Body of pancreas (tissue), 4 donors: ENCODE measurements at regions not wholly inside any gene's neighbourhood (a gene's known extent, or its start where the extent isn't known, plus 50 kb on each side); places are given as distances from the start of the nearest gene placed in this dataset.
"Not testable (repeated sequence)": the region's sequence is repeated elsewhere in the genome, so short reads cannot be mapped to it uniquely, and the experiment has no call there.

ENCODE experiments used
- ATAC-seq: fragments of 150-250 bp; one replicate; pipeline ENCODE4 v1.9.1; 2016
- DNase-seq, 4 donors: peaks; one replicate each; pipeline ENCODE4 v3.0.0-alpha.2; 2019
- H3K27ac ChIP-seq, 4 donors: fragments of 200-600 bp; sonication (generic); 1 replicate in 3 of 4; 2 replicates in 1 of 4; pipeline versions ENCODE4 v1.5.1 to v1.6.1; 2016 to 2019; ENCODE audit warnings: mild to moderate bottlenecking in 1 of 4, mixed read lengths in 1 of 4, moderate library complexity in 1 of 4
- H3K27me3 ChIP-seq, 2 donors: fragments of 200-600 bp; sonication (generic); one replicate each; pipeline ENCODE4 v1.6.0; 2016; ENCODE audit warnings: mild to moderate bottlenecking in 1 of 2
- H3K36me3 ChIP-seq, 2 donors: fragments of 200-600 bp; sonication (generic); replicated peaks in 1 of 2; 2 replicates each; pipeline ENCODE4 v1.5.1; 2016; ENCODE audit warnings: low read depth in 2 of 2; ENCODE audit not compliant: insufficient read depth in 1 of 2
- H3K4me1 ChIP-seq: fragments of 200-600 bp; sonication (generic); one replicate; pipeline ENCODE4 v1.6.0; 2016
- H3K4me3 ChIP-seq, 2 donors: fragments of 200-600 bp; sonication (generic); 1 replicate in 1 of 2; 2 replicates in 1 of 2; pipeline ENCODE4 v1.5.1; 2016 to 2019
- H3K9me3 ChIP-seq, 3 donors: fragments of 200-600 bp; sonication (generic); 1 replicate in 2 of 3; 2 replicates in 1 of 3; pipeline ENCODE4 v1.5.1; 2016
- CTCF ChIP-seq, 7 experiments: fragments of 450-650 bp in 4 of 7; fragments of 200-600 bp in 3 of 7; sonication (generic) in 3 of 7; IDR thresholded peaks; one replicate each; pipeline ENCODE4 v1.5.1; 2016 to 2019; ENCODE audit warnings: antibody characterized with exemption in 7 of 7
- POLR2A ChIP-seq, 3 donors: fragments of 450-650 bp; IDR thresholded peaks; one replicate each; pipeline ENCODE4 v1.6.1; 2016; ENCODE audit warnings: antibody characterized with exemption in 3 of 3, mild to moderate bottlenecking in 2 of 3
- WGBS, 2 donors: methylation state at CpG; one replicate each; pipeline ENCODE4 v1.1.5; 2017; 5-methylcytosine and 5-hydroxymethylcytosine counted together
- intact Hi-C: fragments of 100-400 bp; cut with DNase I; formaldehyde crosslinking; loops from one replicate; pipeline ENCODE4 v1.15.1; 2023

GRCh38 chr12:127048057-127048456, 1218.9 kb upstream of the TMEM132C start:
- Histone ChIP-seq H3K27me3 (no peaks in the 10 kb centered on the region), H3K9me3 (no peaks in the 10 kb centered on the region), H3K4me3 (no peak overlapping the region), H3K36me3 (no peaks in the 10 kb centered on the region), H3K27ac (no peak overlapping the region), H3K4me1 (no peaks in the 10 kb centered on the region)
- intact Hi-C loops, result no loop called here
- no peak for ATAC-seq
- TF ChIP-seq CTCF (IDR thresholded peaks at IDR 0.05) (no peak), POLR2A (IDR thresholded peaks at IDR 0.05) (no peak)
- no peak for DNase-seq
- 64 to 76% methylated on average over 1 of the region's 1 CpG for WGBS, 2 donors

GRCh38 chr12:127048525-127048924, 1218.4 kb upstream of the TMEM132C start:
- H3K4me1 ChIP-seq, H3K36me3 ChIP-seq, intact Hi-C loops, DNase-seq, H3K4me3 ChIP-seq, H3K27ac ChIP-seq, H3K27me3 ChIP-seq, ATAC-seq, H3K9me3 ChIP-seq: not testable (repeated sequence)
- 71 to 80% methylated on average over 6 of the region's 6 CpGs for WGBS, 2 donors

DNA sequence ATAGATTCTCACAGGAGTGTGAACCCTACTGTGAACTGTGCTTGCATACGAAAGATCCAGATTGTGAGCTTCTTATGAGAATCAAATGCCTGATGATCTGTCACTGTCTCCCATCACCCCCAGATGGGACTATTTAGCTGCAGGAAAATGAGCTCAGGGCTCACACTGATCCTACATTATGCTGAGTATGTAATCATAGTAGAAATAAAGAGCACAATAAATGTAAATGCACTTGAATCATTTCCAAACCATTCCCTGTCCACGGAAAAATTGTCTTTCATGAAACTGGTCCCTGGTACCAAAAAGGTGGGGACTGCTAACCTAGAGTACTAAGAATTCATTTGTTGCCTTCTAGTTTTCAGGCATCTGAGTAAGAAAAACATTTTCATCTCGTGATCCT, 1215.8 kb upstream of the TMEM132C start:
- no peak for DNase-seq
- Histone ChIP-seq H3K9me3 (no peaks in the 10 kb centered on the region), H3K27ac (no peak overlapping the region), H3K4me3 (no peak overlapping the region), H3K4me1 (no peaks in the 10 kb centered on the region), H3K36me3 (no peaks in the 10 kb centered on the region), H3K27me3 (no peaks in the 10 kb centered on the region)
- TF ChIP-seq POLR2A (IDR thresholded peaks at IDR 0.05) (no peak), CTCF (IDR thresholded peaks at IDR 0.05) (no peak)
- WGBS, 2 donors, result 79 to 83% methylated on average over 3 of the region's 3 CpGs
- no peak for ATAC-seq
- intact Hi-C loops, result no loop called here

DNA sequence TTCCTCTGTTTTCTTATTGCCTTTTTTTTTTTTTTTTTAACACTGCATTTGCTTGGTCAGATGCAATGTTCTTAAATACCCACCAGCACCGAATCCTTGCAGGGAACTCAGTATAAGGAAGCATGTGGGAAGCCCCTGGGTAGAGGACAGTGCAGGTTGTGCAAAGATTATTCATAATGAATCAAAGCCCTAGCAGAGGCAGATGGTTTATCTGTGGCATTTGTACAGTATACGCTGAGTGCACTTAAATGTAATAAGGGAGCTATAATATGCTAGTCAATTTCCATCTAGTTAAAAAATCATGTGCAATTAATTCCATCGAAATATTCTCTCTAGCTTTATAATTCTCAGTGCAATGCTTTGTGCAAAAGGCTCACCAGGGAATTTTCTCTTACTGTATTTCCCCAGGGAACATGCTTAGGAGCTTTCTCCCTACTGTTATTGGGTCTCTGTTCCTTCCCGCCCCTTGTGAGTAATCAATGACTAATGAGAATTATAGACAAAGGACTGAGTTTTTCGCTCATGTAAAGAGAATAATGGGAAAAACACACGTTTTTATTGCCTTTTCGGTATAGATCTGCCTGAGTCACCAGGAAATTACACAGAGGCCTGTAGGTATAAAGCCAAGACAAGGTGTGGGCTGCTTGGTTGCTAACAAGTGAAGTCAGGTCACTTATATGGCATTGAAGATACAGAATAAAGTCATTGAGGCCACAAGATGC, 1214.3 kb upstream of the TMEM132C start:
- ATAC-seq (no peak), DNase-seq (no peak)
- intact Hi-C loops, result no loop called here

DNA sequence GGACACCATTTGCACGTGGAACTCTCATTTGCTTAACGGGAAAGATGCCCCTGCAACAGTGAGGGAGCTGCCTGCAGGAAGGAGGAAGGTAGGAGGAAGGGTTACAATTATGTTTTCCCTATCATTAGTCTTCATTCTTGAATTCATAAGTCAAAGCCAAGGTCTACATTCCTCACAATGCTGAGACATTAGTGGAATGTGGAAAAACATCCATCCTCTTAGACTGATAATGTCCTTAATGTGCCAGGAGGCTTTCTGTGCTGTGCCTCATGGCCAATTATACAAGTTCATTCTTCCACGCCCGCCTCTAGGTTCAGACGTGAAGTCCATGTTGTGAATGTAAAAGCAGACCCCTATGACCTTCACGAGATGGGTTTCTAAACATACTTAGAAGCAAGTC, 1212.4 kb upstream of the TMEM132C start:
- no peak overlapping the region for H3K4me3 ChIP-seq
- H3K9me3 ChIP-seq, result no peaks in the 10 kb centered on the region
- H3K27ac ChIP-seq, result no peak overlapping the region
- ATAC-seq (no peak), DNase-seq (no peak)
- no peaks in the 10 kb centered on the region for H3K27me3 ChIP-seq
- no peaks in the 10 kb centered on the region for H3K36me3 ChIP-seq
- intact Hi-C loops, result no loop called here
- TF ChIP-seq POLR2A (IDR thresholded peaks at IDR 0.05) (no peak), CTCF (IDR thresholded peaks at IDR 0.05) (no peak)
- 59 to 81% methylated on average over 6 of the region's 6 CpGs for WGBS, 2 donors
- no peaks in the 10 kb centered on the region for H3K4me1 ChIP-seq

More for the DNA sequence above, 1214.3 kb upstream of the TMEM132C start:
- H3K27ac ChIP-seq, result no peak overlapping the region
- no peaks in the 10 kb centered on the region for H3K36me3 ChIP-seq
- no peak overlapping the region for H3K4me3 ChIP-seq
- no peaks in the 10 kb centered on the region for H3K27me3 ChIP-seq
- no peak for TF ChIP-seq CTCF (IDR thresholded peaks at IDR 0.05)
- TF ChIP-seq POLR2A (IDR thresholded peaks at IDR 0.05), result no peak
- 64 to 65% methylated on average over 7 of the region's 7 CpGs for WGBS, 2 donors
- no peaks in the 10 kb centered on the region for H3K4me1 ChIP-seq
- no peaks in the 10 kb centered on the region for H3K9me3 ChIP-seq
